ENCODE measurements at regions not wholly inside any gene's neighbourhood (a gene's known extent, or its start where the extent isn't known, plus 50 kb on each side); places are given as distances from the start of the nearest gene placed in this dataset.
"Not testable (repeated sequence)": the region's sequence is repeated elsewhere in the genome, so short reads cannot be mapped to it uniquely, and the experiment has no call there.

- no peak overlapping the region for H3K27ac ChIP-seq
- no peak for TF ChIP-seq CTCF (conservative IDR thresholded peaks at IDR 0.05)
- no peak for TF ChIP-seq ZFX (IDR thresholded peaks at IDR 0.05)
Measured at GRCh38 chr11:60592601-60593000, 77.4 kb downstream of the MS4A13 start.

- TF ChIP-seq ZFX (IDR thresholded peaks at IDR 0.05) = no peak
- no peak for TF ChIP-seq CTCF (conservative IDR thresholded peaks at IDR 0.05)
- no peak overlapping the region for H3K27ac ChIP-seq
Measured at GRCh38 chr11:60594998-60595642, 79.9 kb downstream of the MS4A13 start.

GRCh38 chr11:60607483-60607882, 91.9 kb upstream of the MS4A8 start:
- no peak overlapping the region for H3K27ac ChIP-seq
- TF ChIP-seq ZFX (IDR thresholded peaks at IDR 0.05) (no peak), CTCF (conservative IDR thresholded peaks at IDR 0.05) (no peak)

GRCh38 chr11:60609632-60610031, 89.8 kb upstream of the MS4A8 start:
- no peak overlapping the region for H3K27ac ChIP-seq
- TF ChIP-seq CTCF (conservative IDR thresholded peaks at IDR 0.05) (no peak), ZFX (IDR thresholded peaks at IDR 0.05) (no peak)

- TF ChIP-seq ZFX (IDR thresholded peaks at IDR 0.05) (no peak), CTCF (conservative IDR thresholded peaks at IDR 0.05) (no peak)
- H3K27ac ChIP-seq = no peak overlapping the region
Measured at GRCh38 chr11:60610702-60611101, 88.7 kb upstream of the MS4A8 start.

GRCh38 chr11:60615497-60615896, 83.9 kb upstream of the MS4A8 start:
- TF ChIP-seq ZFX (IDR thresholded peaks at IDR 0.05) (no peak), CTCF (conservative IDR thresholded peaks at IDR 0.05) (no peak)
- H3K27ac ChIP-seq = no peak overlapping the region

GRCh38 chr11:60621940-60622339, 77.5 kb upstream of the MS4A8 start:
- not testable (repeated sequence) for H3K27ac ChIP-seq

GRCh38 chr11:60622776-60623175, 76.6 kb upstream of the MS4A8 start:
- not testable (repeated sequence) for H3K27ac ChIP-seq
